ENCODE measurements at regions not wholly inside any gene's neighbourhood (a gene's known extent, or its start where the extent isn't known, plus 50 kb on each side); places are given as distances from the start of the nearest gene placed in this dataset.

GRCh38 chr11:113596658-113597057, 109.5 kb downstream of the TMPRSS5 start:
- DNase-seq (ENCODE audit: low read depth, low spot score) (no peak), ATAC-seq (no peak)
- no TSS peak for BruUV-seq (replicated peaks)
- intact Hi-C loops (cut with micrococcal nuclease; ENCODE audit: unreplicated experiment), result no loop called here
- in situ Hi-C loops (cut with HindIII; ENCODE audit: low pct_unique_long_range_greater_than_20kb, low sequenced_read_pairs), result no loop called here
- TF ChIP-seq REST (IDR thresholded peaks at IDR 0.05; ENCODE audit: insufficient read depth in 1 of 2, low read depth in 2 of 2, low read length in 1 of 2) (no peak), TCF7L2 (IDR thresholded peaks at IDR 0.05; ENCODE audit: low read depth, low read length) (no peak), CTCF (IDR thresholded peaks at IDR 0.05) (no peak)
- peaks cover 4% of the 10 kb centered on the region; the same call in 1 of the 2 replicates for H3K9me3 ChIP-seq (ENCODE audit: control insufficient read depth, insufficient read depth, low read depth, low read length)
- POLR2A ChIA-PET, result no interaction called here
- H3K27me3 ChIP-seq (ENCODE audit: control insufficient read depth, insufficient read depth, low read length), result peaks cover 8% of the 10 kb centered on the region; the same call in 1 of the 2 replicates
- no peak overlapping the region for H3K27ac ChIP-seq (ENCODE audit: low read length)
- H3K36me3 ChIP-seq (ENCODE audit: control insufficient read depth, insufficient read depth, low read length), result no peaks in the 10 kb centered on the region
- CTCF ChIA-PET, result interaction anchor here (0.6 kb wide), 1 partner anchor 1823 kb away, joined by 4 read pairs; no protein-coding TSS in a partner anchor
- H3K4me3 ChIP-seq (ENCODE audit: low read depth in 2 of 2, low read length in 2 of 2), result no peak overlapping the region
- no peaks in the 10 kb centered on the region for H3K4me1 ChIP-seq (ENCODE audit: control insufficient read depth, insufficient read depth, low read length)

GRCh38 chr11:113595810-113596594, 110.1 kb downstream of the TMPRSS5 start:
- no peak overlapping the region for H3K27ac ChIP-seq (ENCODE audit: low read length)
- ChIA-PET POLR2A (no interaction called here), CTCF (no interaction called here)
- H3K27me3 ChIP-seq (ENCODE audit: control insufficient read depth, insufficient read depth, low read length), result peaks cover 5% of the 10 kb centered on the region; the same call in 1 of the 2 replicates
- BruUV-seq (replicated peaks), result no TSS peak
- H3K9me3 ChIP-seq (ENCODE audit: control insufficient read depth, insufficient read depth, low read depth, low read length), result peaks cover 4% of the 10 kb centered on the region; the same call in 1 of the 2 replicates
- H3K4me1 ChIP-seq (ENCODE audit: control insufficient read depth, insufficient read depth, low read length), result no peaks in the 10 kb centered on the region
- no peak for DNase-seq (ENCODE audit: low read depth, low spot score)
- intact Hi-C loops (cut with micrococcal nuclease; ENCODE audit: unreplicated experiment) (no loop called here), in situ Hi-C loops (cut with HindIII; ENCODE audit: low pct_unique_long_range_greater_than_20kb, low sequenced_read_pairs) (no loop called here)
- no peak overlapping the region for H3K4me3 ChIP-seq (ENCODE audit: low read depth in 2 of 2, low read length in 2 of 2)
- TF ChIP-seq CTCF (IDR thresholded peaks at IDR 0.05) (no peak), TCF7L2 (IDR thresholded peaks at IDR 0.05; ENCODE audit: low read depth, low read length) (no peak), SIN3A (IDR thresholded peaks at IDR 0.05; ENCODE audit: borderline replicate concordance, insufficient read depth, low read depth, low read length) (no peak), REST (IDR thresholded peaks at IDR 0.05; ENCODE audit: insufficient read depth in 1 of 2, low read depth in 2 of 2, low read length in 1 of 2) (no peak)
- ATAC-seq, result no peak
- no peaks in the 10 kb centered on the region for H3K36me3 ChIP-seq (ENCODE audit: control insufficient read depth, insufficient read depth, low read length)
